AG04450 (cell line): ENCODE measurements at regions not wholly inside any gene's neighbourhood (a gene's known extent, or its start where the extent isn't known, plus 50 kb on each side); places are given as distances from the start of the nearest gene placed in this dataset.
"Not testable (repeated sequence)": the region's sequence is repeated elsewhere in the genome, so short reads cannot be mapped to it uniquely, and the experiment has no call there.

Experiments used
- CTCF ChIA-PET: fragments of 300-600, 350-600 bp; formaldehyde crosslinking; extraction: SDS; loops from one replicate; lab custom pipeline; 2022; ENCODE audit warnings: antibody characterized with exemption, inconsistent platforms; lab: Charles Lee
- POLR2A ChIA-PET: fragments of 350-600 bp; formaldehyde crosslinking; extraction: SDS; loops from one replicate; lab custom pipeline; 2021; ENCODE audit warnings: antibody characterized with exemption, inconsistent platforms; lab: Yijun Ruan, JAX
- DNase-seq: peaks from one replicate; pipeline ENCODE4 v3.0.0-alpha.2; 2011; ENCODE audit warnings: low read depth, low spot score
- H3K27ac ChIP-seq: one replicate; pipeline ENCODE4 v1.5.1; 2012; ENCODE audit warnings: low read depth, low read length, control low read depth
- H3K27me3 ChIP-seq: one replicate; pipeline ENCODE4 v1.6.0; 2012; ENCODE audit warnings: low read length; ENCODE audit not compliant: control insufficient read depth, insufficient read depth
- H3K4me3 ChIP-seq: 2 replicates; pipeline ENCODE4 v1.5.1; 2011; ENCODE audit warnings: mild to moderate bottlenecking, low read depth, low read length, control low read depth
- H3K9me3 ChIP-seq: 2 replicates; pipeline ENCODE4 v1.5.1; 2012; ENCODE audit warnings: low read length; ENCODE audit not compliant: control insufficient read depth, insufficient read depth
- TF ChIP-seq, protein P1 (sequence below): IDR thresholded peaks from 2 replicates; pipeline ENCODE4 v1.5.1; 2011; ENCODE audit warnings: low read depth, low read length, control low read depth, inconsistent platforms

DNA sequence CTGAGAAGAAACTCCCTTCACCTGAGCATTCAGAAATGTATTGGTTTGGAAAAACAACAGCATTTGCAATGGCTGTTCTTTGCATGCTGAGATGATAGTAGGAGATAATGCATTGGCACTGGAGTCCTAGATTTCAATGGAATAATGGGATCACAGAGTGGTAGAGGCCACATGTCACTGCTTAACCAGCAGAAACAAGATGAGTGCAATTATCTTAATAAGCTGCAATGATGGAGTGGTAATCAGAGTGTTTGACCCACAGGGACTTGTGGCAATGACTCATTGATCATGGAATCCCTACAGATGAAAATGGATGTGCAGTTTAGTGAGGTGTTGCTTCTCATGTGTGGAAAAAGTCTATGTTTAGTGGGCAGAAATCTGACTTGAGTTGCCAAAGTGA lies 218.8 kb upstream of the ZEB2 start:
- ChIA-PET POLR2A (no interaction called here), CTCF (no interaction called here)
- no peak overlapping the region for H3K27ac ChIP-seq
- H3K9me3 ChIP-seq, result no peaks in the 10 kb centered on the region
- no peak overlapping the region for H3K4me3 ChIP-seq
- DNase-seq, result no peak
- TF ChIP-seq, protein P1, sequence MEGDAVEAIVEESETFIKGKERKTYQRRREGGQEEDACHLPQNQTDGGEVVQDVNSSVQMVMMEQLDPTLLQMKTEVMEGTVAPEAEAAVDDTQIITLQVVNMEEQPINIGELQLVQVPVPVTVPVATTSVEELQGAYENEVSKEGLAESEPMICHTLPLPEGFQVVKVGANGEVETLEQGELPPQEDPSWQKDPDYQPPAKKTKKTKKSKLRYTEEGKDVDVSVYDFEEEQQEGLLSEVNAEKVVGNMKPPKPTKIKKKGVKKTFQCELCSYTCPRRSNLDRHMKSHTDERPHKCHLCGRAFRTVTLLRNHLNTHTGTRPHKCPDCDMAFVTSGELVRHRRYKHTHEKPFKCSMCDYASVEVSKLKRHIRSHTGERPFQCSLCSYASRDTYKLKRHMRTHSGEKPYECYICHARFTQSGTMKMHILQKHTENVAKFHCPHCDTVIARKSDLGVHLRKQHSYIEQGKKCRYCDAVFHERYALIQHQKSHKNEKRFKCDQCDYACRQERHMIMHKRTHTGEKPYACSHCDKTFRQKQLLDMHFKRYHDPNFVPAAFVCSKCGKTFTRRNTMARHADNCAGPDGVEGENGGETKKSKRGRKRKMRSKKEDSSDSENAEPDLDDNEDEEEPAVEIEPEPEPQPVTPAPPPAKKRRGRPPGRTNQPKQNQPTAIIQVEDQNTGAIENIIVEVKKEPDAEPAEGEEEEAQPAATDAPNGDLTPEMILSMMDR, result no peak
- H3K27me3 ChIP-seq, result no peaks in the 10 kb centered on the region

DNA sequence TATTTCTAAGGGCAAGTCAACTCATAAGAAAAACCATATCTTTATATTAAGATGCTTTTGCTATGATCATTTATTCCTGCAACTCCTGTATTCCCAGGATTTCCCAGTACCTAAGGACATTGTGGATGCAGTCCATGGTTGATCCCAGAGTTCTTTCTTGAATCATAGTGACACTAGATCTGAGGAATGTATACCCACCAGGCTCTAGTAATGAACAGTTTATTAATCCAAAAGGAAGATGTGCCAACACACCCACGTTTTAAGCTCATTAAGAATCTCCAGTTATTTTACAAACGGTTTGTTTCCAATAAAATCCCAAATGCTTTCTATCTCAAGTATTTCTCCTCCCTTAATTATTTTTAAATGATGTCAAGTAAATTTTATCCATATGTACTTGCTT lies 210.8 kb upstream of the ZEB2 start:
- H3K27me3 ChIP-seq, result no peaks in the 10 kb centered on the region
- POLR2A ChIA-PET, result no interaction called here
- DNase-seq, result no peak
- TF ChIP-seq, protein P1, result no peak
- no peak overlapping the region for H3K27ac ChIP-seq
- no peak overlapping the region for H3K4me3 ChIP-seq
- CTCF ChIA-PET, result no interaction called here
- no peaks in the 10 kb centered on the region for H3K9me3 ChIP-seq

GRCh38 chr2:144724460-144724859 lies 204.5 kb upstream of the ZEB2 start:
- H3K27me3 ChIP-seq, POLR2A ChIA-PET, CTCF ChIA-PET, H3K27ac ChIP-seq, H3K4me3 ChIP-seq, DNase-seq, H3K9me3 ChIP-seq: not testable (repeated sequence)

- TF ChIP-seq, protein P1, result no peak
- DNase-seq, result no peak
- H3K27ac ChIP-seq, result no peak overlapping the region
- POLR2A ChIA-PET, result no interaction called here
- no peaks in the 10 kb centered on the region for H3K9me3 ChIP-seq
- CTCF ChIA-PET, result no interaction called here
- H3K27me3 ChIP-seq, result no peaks in the 10 kb centered on the region
- H3K4me3 ChIP-seq, result no peak overlapping the region
Measured at GRCh38 chr2:144718376-144718775, 198.5 kb upstream of the ZEB2 start.

DNA sequence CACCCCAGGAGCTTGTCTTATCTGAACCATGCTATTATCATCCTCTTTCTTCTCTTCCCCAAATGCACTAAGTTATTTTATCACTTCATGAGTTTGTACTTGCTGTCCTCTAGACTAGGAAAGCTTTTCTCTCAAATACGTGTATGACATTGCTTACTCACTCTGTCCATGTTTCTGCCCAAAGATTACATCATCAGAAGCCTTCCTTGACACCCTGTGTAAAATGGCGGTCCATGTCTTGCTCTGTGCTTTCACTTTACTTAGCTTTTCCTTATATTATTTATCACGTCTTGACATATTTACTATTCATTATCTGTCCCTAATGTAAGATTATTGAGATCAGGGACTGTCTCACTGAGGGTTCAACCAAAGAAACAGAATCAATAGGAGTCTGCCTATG lies 196.1 kb upstream of the ZEB2 start:
- POLR2A ChIA-PET, result no interaction called here
- no peak overlapping the region for H3K27ac ChIP-seq
- CTCF ChIA-PET, result no interaction called here
- no peak overlapping the region for H3K4me3 ChIP-seq
- H3K27me3 ChIP-seq, result no peaks in the 10 kb centered on the region
- H3K9me3 ChIP-seq, result no peaks in the 10 kb centered on the region
- no peak for DNase-seq
- TF ChIP-seq, protein P1, result no peak

- DNase-seq, result no peak
- CTCF ChIA-PET, result no interaction called here
- H3K27me3 ChIP-seq, result no peaks in the 10 kb centered on the region
- no peak overlapping the region for H3K4me3 ChIP-seq
- POLR2A ChIA-PET, result no interaction called here
- H3K27ac ChIP-seq, result no peak overlapping the region
- H3K9me3 ChIP-seq, result no peaks in the 10 kb centered on the region
- TF ChIP-seq, protein P1, result no peak
Measured at GRCh38 chr2:144713410-144713809, 193.5 kb upstream of the ZEB2 start.
